Endothelial cell of umbilical vein (primary cell): ENCODE measurements at regions not wholly inside any gene's neighbourhood (a gene's known extent, or its start where the extent isn't known, plus 50 kb on each side); places are given as distances from the start of the nearest gene placed in this dataset.

Experiments used
- BruUV-seq: library from RNA; stranded (reverse); fragments of 400-500 nt; replicated peaks from 2 replicates; lab custom pipeline; 2021; lab: Mats Ljungman, UMichigan
- CTCF ChIA-PET: fragments of 300-600, 350-600 bp; sonication (Branson Sonifier 250); formaldehyde crosslinking; loops from one replicate; lab custom pipeline; 2021; ENCODE audit warnings: antibody characterized with exemption, inconsistent platforms; lab: Charles Lee
- POLR2A ChIA-PET: fragments of 300-600, 350-600 bp; sonication (Branson Sonifier 250); formaldehyde crosslinking; loops from one replicate; lab custom pipeline; 2021; ENCODE audit warnings: antibody characterized with exemption, inconsistent platforms; lab: Charles Lee
- DNase-seq: peaks from one replicate; pipeline ENCODE4 v3.0.0-alpha.2; 2011; ENCODE audit warnings: low read depth, low spot score
- FAIRE-seq: peaks from 2 replicates; lab custom pipeline; 2011; peaks lifted over from hg19 to GRCh38; lab: Jason Lieb, UNC
- H2AFZ ChIP-seq: 2 replicates; pipeline ENCODE4 v1.6.0; 2012; ENCODE audit warnings: low read depth, low read length, control low read depth, inconsistent platforms
- H3K27ac ChIP-seq: 2 replicates; pipeline ENCODE4 v1.5.1; 2011; ENCODE audit warnings: low read depth, mild to moderate bottlenecking, control low read depth, low read length, moderate library complexity; ENCODE audit not compliant: insufficient read depth
- H3K27me3 ChIP-seq, 2 experiments: 2 replicates each; pipeline versions ENCODE4 v1.6.0 to v1.6.1; 2011; ENCODE audit warnings: low read length in 2 of 2, mixed read lengths in 1 of 2; ENCODE audit not compliant: control insufficient read depth in 2 of 2, insufficient read depth in 2 of 2
- H3K36me3 ChIP-seq, 2 experiments: 2 replicates in 1 of 2; 3 replicates in 1 of 2; pipeline ENCODE4 v1.5.1; 2011; ENCODE audit warnings: low read length in 2 of 2, mild to moderate bottlenecking in 1 of 2, moderate library complexity in 1 of 2; ENCODE audit not compliant: control insufficient read depth in 2 of 2, insufficient read depth in 2 of 2; ENCODE audit errors: extremely low read depth in 1 of 2
- H3K4me1 ChIP-seq: 3 replicates; pipeline ENCODE4 v1.5.1; 2011; ENCODE audit warnings: mild to moderate bottlenecking, low read length; ENCODE audit not compliant: control insufficient read depth, insufficient read depth; ENCODE audit errors: extremely low read depth
- H3K4me2 ChIP-seq: 2 replicates; pipeline ENCODE4 v1.6.1; 2011; ENCODE audit warnings: low read length, control low read depth, mixed read lengths; ENCODE audit not compliant: insufficient read depth
- H3K4me3 ChIP-seq, 3 experiments: fragments of 200-600 bp in 1 of 3; sonication (generic), shearing (Covaris generic) in 1 of 3; replicated peaks in 1 of 3; 2 replicates each; pipeline ENCODE4 v1.5.1; 2011 to 2016; ENCODE audit warnings: control low read depth in 3 of 3, low read length in 3 of 3, mild to moderate bottlenecking in 2 of 3, inconsistent platforms in 1 of 3, low read depth in 1 of 3, moderate library complexity in 1 of 3; ENCODE audit not compliant: insufficient read depth in 1 of 3
- H3K79me2 ChIP-seq: 2 replicates; pipeline ENCODE4 v1.6.0; 2012; ENCODE audit warnings: low read length, inconsistent platforms; ENCODE audit not compliant: control insufficient read depth, insufficient read depth
- H3K9ac ChIP-seq: replicated peaks from 2 replicates; pipeline ENCODE3; 2011; ENCODE audit warnings: low read length, control low read depth; ENCODE audit not compliant: insufficient read depth; ENCODE audit errors: extremely low read depth
- H3K9me1 ChIP-seq: replicated peaks from 3 replicates; pipeline ENCODE4 v1.6.0; 2011; ENCODE audit warnings: mild to moderate bottlenecking, low read length; ENCODE audit not compliant: control insufficient read depth, insufficient read depth; ENCODE audit errors: extremely low read depth
- H3K9me3 ChIP-seq: replicated peaks from 2 replicates; pipeline ENCODE4 v1.5.1; 2012; ENCODE audit warnings: low read length, inconsistent platforms; ENCODE audit not compliant: control insufficient read depth, insufficient read depth
- H4K20me1 ChIP-seq: replicated peaks from 2 replicates; pipeline ENCODE3; 2011; ENCODE audit warnings: mild to moderate bottlenecking, low read length; ENCODE audit not compliant: control insufficient read depth, insufficient read depth; ENCODE audit errors: extremely low read depth
- CTCF ChIP-seq, 2 donors: IDR thresholded peaks; 1 replicate in 1 of 2; 2 replicates in 1 of 2; pipeline ENCODE4 v1.5.1; 2011; ENCODE audit warnings: low read length in 2 of 2, mild to moderate bottlenecking in 2 of 2, moderate library complexity in 2 of 2, control low read depth in 1 of 2, inconsistent platforms in 1 of 2, low read depth in 1 of 2; ENCODE audit not compliant: insufficient read depth in 1 of 2; ENCODE audit errors: extremely low read depth in 1 of 2
- EZH2 ChIP-seq: IDR thresholded peaks from 2 replicates; pipeline ENCODE4 v1.6.1; 2012; ENCODE audit warnings: borderline replicate concordance, low read depth, mild to moderate bottlenecking, moderate library complexity, low read length, inconsistent platforms; ENCODE audit not compliant: severe bottlenecking
- FOS ChIP-seq: IDR thresholded peaks from 2 replicates; pipeline ENCODE4 v1.6.1; 2011; ENCODE audit warnings: mild to moderate bottlenecking, low read length, moderate library complexity, borderline replicate concordance; ENCODE audit not compliant: insufficient read depth
- GATA2 ChIP-seq: IDR thresholded peaks from 2 replicates; pipeline ENCODE4 v1.7.0; 2011; ENCODE audit warnings: low read depth, mild to moderate bottlenecking, moderate library complexity, mixed read lengths, low read length; ENCODE audit not compliant: insufficient read length, insufficient read depth
- JUN ChIP-seq: IDR thresholded peaks from 2 replicates; pipeline ENCODE4 v1.6.1; 2011; ENCODE audit warnings: borderline replicate concordance, low read depth; ENCODE audit not compliant: insufficient read length, insufficient read depth
- MYC ChIP-seq: IDR thresholded peaks from one replicate; pipeline ENCODE4 v1.6.1; 2011; ENCODE audit warnings: mild to moderate bottlenecking, low read depth, low read length
- POLR2A ChIP-seq: IDR thresholded peaks from 2 replicates; pipeline ENCODE4 v1.6.1; 2012; ENCODE audit warnings: low read depth, mild to moderate bottlenecking, control low read depth, low read length
- dilution Hi-C: fragments of 300-500 bp; cut with MboI; formaldehyde crosslinking; loops from one replicate; pipeline ENCODE4 v1.15.0; 2019; ENCODE audit warnings: low sequenced_read_pairs; ENCODE audit not compliant: extremely low pct_ligation_motif_present
- intact Hi-C: fragments of 100-400 bp; cut with micrococcal nuclease; formaldehyde crosslinking; loops from one replicate; pipeline ENCODE4 v1.10.0; 2022
- TF ChIP-seq, protein P1 (sequence below): IDR thresholded peaks from 2 replicates; pipeline ENCODE4 v1.6.1; 2011; ENCODE audit not compliant: insufficient read depth, insufficient read length

GRCh38 chr11:116231543-116231942 lies 541.2 kb downstream of the BUD13 start:
- Histone ChIP-seq H3K4me2 (no peak overlapping the region), H3K9me3 (no peaks in the 10 kb centered on the region), H3K27me3 (no peaks in the 10 kb centered on the region), H3K9ac (no peak overlapping the region), H3K4me3 (no peak overlapping the region), H4K20me1 (no peaks in the 10 kb centered on the region), H3K4me1 (no peaks in the 10 kb centered on the region), H3K9me1 (no peaks in the 10 kb centered on the region), H3K79me2 (no peaks in the 10 kb centered on the region), H3K27ac (no peak overlapping the region), H3K36me3 (no peaks in the 10 kb centered on the region), H2AFZ (no peak overlapping the region)
- intact Hi-C loops: no loop called here
- no TSS peak for BruUV-seq
- ChIA-PET CTCF (no interaction called here), POLR2A (no interaction called here)
- TF ChIP-seq POLR2A (no peak), GATA2 (no peak), CTCF (IDR thresholded peaks at IDR 0.05; ENCODE audit: extremely low read depth in 1 of 2, insufficient read depth in 1 of 2, low read depth in 1 of 2, low read length in 2 of 2) (no peak), EZH2 (no peak), JUN (no peak), MYC (no peak), FOS (no peak)
- TF ChIP-seq, protein P1, sequence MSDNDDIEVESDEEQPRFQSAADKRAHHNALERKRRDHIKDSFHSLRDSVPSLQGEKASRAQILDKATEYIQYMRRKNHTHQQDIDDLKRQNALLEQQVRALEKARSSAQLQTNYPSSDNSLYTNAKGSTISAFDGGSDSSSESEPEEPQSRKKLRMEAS: no peak
- DNase-seq (no peak), FAIRE-seq (no peak)
- dilution Hi-C loops: no loop called here
